HFF-Myc (cell line): ENCODE measurements at regions not wholly inside any gene's neighbourhood (a gene's known extent, or its start where the extent isn't known, plus 50 kb on each side); places are given as distances from the start of the nearest gene placed in this dataset.

Source experiments
- DNase-seq: peaks from one replicate; pipeline ENCODE4 v3.0.0-alpha.2; 2011; ENCODE audit warnings: low read depth; ENCODE audit errors: extremely low read depth
- H3K4me3 ChIP-seq: replicated peaks from 2 replicates; pipeline ENCODE4 v1.5.1; 2011; ENCODE audit warnings: low read depth, mild to moderate bottlenecking, control low read depth, low read length
- TF ChIP-seq, protein P1 (sequence below): IDR thresholded peaks from 2 replicates; pipeline ENCODE4 v1.5.1; 2012; ENCODE audit warnings: mild to moderate bottlenecking, low read depth, low read length, control low read depth; ENCODE audit errors: missing control alignments

DNA sequence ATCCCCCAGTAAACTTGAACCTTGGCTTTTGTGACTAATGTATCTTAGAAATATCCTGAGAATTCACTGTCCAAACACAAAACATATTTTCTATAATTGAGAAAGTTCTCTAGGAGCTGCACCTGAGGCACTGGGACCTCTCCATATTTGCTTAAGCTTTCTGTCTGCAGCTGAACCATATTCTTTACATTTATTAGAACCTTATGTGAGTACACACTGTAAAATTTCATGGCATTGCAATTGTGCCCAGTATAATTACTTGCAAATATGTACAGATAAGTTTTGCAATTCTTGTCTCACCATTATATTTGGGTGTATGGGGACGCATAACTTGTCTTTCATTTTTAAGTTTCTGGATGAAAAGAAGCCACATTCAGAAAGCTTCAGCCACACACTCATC is 280.7 kb upstream of the KLHL1 start:
- H3K4me3 ChIP-seq = no peak overlapping the region
- no peak for DNase-seq
- TF ChIP-seq, protein P1, sequence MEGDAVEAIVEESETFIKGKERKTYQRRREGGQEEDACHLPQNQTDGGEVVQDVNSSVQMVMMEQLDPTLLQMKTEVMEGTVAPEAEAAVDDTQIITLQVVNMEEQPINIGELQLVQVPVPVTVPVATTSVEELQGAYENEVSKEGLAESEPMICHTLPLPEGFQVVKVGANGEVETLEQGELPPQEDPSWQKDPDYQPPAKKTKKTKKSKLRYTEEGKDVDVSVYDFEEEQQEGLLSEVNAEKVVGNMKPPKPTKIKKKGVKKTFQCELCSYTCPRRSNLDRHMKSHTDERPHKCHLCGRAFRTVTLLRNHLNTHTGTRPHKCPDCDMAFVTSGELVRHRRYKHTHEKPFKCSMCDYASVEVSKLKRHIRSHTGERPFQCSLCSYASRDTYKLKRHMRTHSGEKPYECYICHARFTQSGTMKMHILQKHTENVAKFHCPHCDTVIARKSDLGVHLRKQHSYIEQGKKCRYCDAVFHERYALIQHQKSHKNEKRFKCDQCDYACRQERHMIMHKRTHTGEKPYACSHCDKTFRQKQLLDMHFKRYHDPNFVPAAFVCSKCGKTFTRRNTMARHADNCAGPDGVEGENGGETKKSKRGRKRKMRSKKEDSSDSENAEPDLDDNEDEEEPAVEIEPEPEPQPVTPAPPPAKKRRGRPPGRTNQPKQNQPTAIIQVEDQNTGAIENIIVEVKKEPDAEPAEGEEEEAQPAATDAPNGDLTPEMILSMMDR = no peak

DNA sequence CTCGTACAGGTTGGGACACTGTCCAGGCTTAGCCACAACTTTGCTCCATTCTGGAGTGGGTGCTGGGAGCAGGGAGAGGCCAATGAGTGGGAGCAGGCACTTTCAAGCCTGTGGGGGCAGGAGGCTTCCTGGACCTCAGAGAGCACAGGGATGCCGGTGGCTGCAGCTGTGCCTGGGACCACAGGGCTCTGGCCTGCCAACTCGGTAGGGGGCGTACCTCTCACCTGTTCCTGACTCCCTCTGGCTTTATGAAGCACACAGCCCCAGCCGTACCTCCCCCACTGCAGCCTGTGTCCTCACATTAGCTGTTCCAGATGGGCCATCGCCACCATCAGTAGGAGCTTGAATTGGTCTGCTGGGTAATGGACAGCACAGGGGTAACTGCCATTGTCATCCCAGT is 278.7 kb upstream of the KLHL1 start:
- H3K4me3 ChIP-seq = no peak overlapping the region
- TF ChIP-seq, protein P1 = no peak
- DNase-seq = no peak

DNA sequence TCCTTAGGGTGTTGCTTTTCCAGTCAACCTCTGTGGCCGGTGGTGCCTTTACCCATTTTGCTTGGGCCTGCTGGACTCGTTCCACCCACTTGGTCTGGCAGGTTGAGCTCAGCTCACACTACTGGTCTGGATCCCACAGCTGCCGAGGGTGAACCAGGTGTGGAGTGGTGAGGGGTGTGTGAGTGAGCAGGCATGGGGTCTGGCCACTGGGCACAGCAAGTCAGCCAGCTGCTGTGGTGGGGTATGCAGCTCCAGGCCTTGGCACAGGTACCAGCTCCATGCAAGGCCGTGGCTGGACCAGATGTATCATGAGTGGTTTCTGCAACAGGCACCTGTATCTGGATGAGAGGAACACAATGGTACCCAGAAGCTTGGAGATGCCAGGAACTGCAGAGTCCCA is 277.6 kb upstream of the KLHL1 start:
- TF ChIP-seq, protein P1 = no peak
- DNase-seq = no peak
- no peak overlapping the region for H3K4me3 ChIP-seq

DNA sequence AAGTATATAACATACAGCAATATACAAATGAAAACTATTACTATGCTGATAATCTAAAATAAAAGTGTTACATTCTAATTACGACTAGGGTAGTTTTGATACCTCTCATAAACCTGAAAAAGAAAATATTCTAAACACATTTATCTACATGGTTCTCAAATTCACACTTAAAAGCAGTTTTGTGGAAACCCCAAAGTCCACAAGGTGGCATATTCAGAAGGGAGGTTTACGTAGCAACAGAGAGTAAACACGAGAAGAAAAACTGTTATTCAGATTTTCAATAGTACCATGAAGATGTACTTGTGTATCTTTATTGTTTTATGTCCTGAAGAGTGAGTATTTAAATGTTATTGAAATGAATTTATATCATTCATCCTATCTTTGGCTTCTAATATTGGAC is 275.9 kb upstream of the KLHL1 start:
- no peak for DNase-seq
- TF ChIP-seq, protein P1 = no peak
- no peak overlapping the region for H3K4me3 ChIP-seq

DNA sequence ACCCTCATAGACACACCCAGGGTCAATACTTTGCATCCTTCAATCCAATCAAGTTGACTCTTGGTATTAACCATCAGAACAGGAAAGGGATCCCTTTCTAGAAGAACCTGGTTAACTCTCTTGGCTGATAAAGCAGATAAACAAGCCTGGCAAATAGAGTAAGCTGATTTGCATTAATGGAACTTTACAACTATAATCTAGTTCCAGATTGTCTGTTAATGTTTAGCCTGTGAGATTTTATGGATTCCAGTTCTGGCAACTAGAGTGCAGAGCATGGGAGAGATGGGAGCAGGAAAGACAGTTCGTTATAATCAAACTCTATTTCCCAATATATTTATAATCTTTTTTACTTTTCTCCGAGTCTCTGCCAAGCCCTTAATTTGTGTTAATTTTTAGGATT is 272.6 kb upstream of the KLHL1 start:
- no peak overlapping the region for H3K4me3 ChIP-seq
- TF ChIP-seq, protein P1 = no peak
- DNase-seq = no peak

DNA sequence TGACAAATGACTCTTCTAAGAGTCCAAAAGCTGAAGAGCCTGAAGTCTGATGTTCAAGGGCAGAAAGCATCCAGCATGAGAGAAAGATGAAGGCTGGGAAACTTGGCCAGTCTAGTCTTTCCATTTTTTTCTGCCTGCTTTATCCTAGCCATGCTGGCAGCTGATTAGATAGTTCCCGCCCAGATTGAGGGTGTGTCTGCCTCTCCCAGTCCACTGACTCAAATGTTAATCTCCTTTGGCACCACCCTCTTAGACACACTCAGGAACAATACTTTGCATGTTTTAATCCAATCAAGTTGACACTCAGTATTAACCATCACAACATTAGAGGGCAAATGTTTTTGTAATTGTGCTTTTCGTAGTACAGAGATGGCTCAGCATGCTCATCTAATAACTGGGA is 267.5 kb upstream of the KLHL1 start:
- H3K4me3 ChIP-seq = no peak overlapping the region
- TF ChIP-seq, protein P1 = no peak
- no peak for DNase-seq

DNA sequence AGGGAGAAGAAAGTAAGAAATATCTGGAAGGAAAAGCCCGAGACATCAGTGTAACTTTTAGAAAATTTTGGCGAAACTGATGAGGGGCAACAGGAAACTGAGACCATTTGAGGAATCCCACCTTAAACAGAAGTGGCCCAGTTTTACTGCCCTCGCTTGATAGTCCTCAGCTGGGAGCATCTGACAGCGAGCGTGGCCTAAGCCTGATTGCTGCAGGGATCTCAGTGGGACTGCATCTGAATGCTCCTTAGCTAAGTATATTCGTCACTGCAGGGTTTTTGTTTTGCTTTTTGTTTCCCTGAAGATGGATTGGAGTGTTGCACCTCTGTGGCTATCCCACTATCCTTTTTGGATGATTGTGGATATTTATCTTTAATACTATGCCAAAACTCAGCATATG is 262.7 kb upstream of the KLHL1 start:
- no peak for DNase-seq
- TF ChIP-seq, protein P1 = no peak
- no peak overlapping the region for H3K4me3 ChIP-seq
